Erythroblast (primary cell): ENCODE measurements at regions not wholly inside any gene's neighbourhood (a gene's known extent, or its start where the extent isn't known, plus 50 kb on each side); places are given as distances from the start of the nearest gene placed in this dataset.

ENCODE experiments used
- GATA1 ChIP-seq: IDR thresholded peaks from 2 replicates; pipeline ENCODE4 v1.6.1; 2011; ENCODE audit warnings: low read depth, mild to moderate bottlenecking, control low read depth, low read length, moderate library complexity
- POLR2A ChIP-seq: IDR thresholded peaks from 2 replicates; pipeline ENCODE4 v1.6.1; 2011; ENCODE audit warnings: mild to moderate bottlenecking, low read length

DNA sequence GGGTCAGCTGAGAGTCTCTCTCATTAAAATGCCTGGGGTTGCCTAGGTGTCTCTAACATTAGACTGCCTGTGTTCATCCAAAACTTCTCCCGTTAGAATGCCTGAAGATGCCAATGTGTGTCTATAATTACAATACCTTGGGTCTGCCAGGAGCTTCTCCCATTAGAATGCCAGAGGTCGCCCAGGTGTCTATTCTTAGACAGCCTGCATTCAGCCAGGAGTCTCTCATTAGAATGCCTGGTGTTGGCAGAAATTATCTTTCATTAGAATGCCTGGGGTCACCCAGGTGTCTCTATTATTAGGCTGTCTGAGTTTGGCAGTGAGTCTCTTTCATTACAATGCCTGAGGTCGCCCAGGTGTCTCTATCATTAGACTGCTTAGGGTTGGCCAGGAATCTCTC is 1560.2 kb downstream of the UQCRFS1 start:
- TF ChIP-seq POLR2A (no peak), GATA1 (no peak)
